ENCODE measurements at regions not wholly inside any gene's neighbourhood (a gene's known extent, or its start where the extent isn't known, plus 50 kb on each side); places are given as distances from the start of the nearest gene placed in this dataset.

- TF ChIP-seq YY1 (IDR thresholded peaks at IDR 0.05; ENCODE audit: insufficient read depth, insufficient read length) (no peak), ZNF274 (IDR thresholded peaks at IDR 0.05; ENCODE audit: low read depth, low read length) (no peak)
Observed at GRCh38 chr12:114605918-114606317, 78.1 kb downstream of the TBX3 start.
